Thyroid gland (tissue), 4 donors: ENCODE measurements at regions not wholly inside any gene's neighbourhood (a gene's known extent, or its start where the extent isn't known, plus 50 kb on each side); places are given as distances from the start of the nearest gene placed in this dataset.

ENCODE experiments used
- DNase-seq, 2 donors: peaks; one replicate each; pipeline ENCODE4 v3.0.0-alpha.2; 2019
- H3K27ac ChIP-seq, 3 donors: fragments of 200-600 bp; sonication (generic); 1 replicate in 2 of 3; 2 replicates in 1 of 3; pipeline ENCODE4 v1.5.1; 2016 to 2019; ENCODE audit warnings: mild to moderate bottlenecking in 1 of 3, moderate library complexity in 1 of 3
- H3K27me3 ChIP-seq: fragments of 200-600 bp; sonication (generic); one replicate; pipeline ENCODE4 v1.5.1; 2019
- H3K36me3 ChIP-seq, 2 donors: fragments of 200-600 bp; sonication (generic); one replicate each; pipeline ENCODE4 v1.5.1; 2016 to 2019
- H3K4me1 ChIP-seq, 2 donors: fragments of 200-600 bp; sonication (generic); one replicate each; pipeline ENCODE4 v1.5.1; 2017 to 2019
- H3K4me3 ChIP-seq, 3 donors: fragments of 200-600 bp; sonication (generic); replicated peaks in 1 of 3; 1 replicate in 2 of 3; 2 replicates in 1 of 3; pipeline ENCODE4 v1.5.1; 2016; ENCODE audit warnings: mild to moderate bottlenecking in 1 of 3
- H3K9me3 ChIP-seq: fragments of 200-600 bp; sonication (generic); one replicate; pipeline ENCODE4 v1.5.1; 2017
- POLR2A ChIP-seq, 2 donors: fragments of 450-650 bp; IDR thresholded peaks; one replicate each; pipeline ENCODE4 v1.6.1; 2017; ENCODE audit warnings: antibody characterized with exemption in 2 of 2, mild to moderate bottlenecking in 2 of 2, moderate library complexity in 1 of 2
- WGBS, 2 donors: methylation state at CpG; one replicate each; pipeline ENCODE4 v1.1.5; 2017; 5-methylcytosine and 5-hydroxymethylcytosine counted together
- intact Hi-C: fragments of 100-400 bp; cut with DNase I; formaldehyde crosslinking; loops from one replicate; pipeline ENCODE4 v1.15.1; 2023
- TF ChIP-seq, protein P1 (sequence below), 6 experiments: fragments of 200-600 bp in 3 of 6; fragments of 450-650 bp in 3 of 6; sonication (generic) in 3 of 6; IDR thresholded peaks; one replicate each; pipeline ENCODE4 v1.5.1; 2016 to 2019; ENCODE audit warnings: antibody characterized with exemption in 6 of 6, mild to moderate bottlenecking in 2 of 6, inconsistent platforms in 1 of 6, moderate library complexity in 1 of 6

DNA sequence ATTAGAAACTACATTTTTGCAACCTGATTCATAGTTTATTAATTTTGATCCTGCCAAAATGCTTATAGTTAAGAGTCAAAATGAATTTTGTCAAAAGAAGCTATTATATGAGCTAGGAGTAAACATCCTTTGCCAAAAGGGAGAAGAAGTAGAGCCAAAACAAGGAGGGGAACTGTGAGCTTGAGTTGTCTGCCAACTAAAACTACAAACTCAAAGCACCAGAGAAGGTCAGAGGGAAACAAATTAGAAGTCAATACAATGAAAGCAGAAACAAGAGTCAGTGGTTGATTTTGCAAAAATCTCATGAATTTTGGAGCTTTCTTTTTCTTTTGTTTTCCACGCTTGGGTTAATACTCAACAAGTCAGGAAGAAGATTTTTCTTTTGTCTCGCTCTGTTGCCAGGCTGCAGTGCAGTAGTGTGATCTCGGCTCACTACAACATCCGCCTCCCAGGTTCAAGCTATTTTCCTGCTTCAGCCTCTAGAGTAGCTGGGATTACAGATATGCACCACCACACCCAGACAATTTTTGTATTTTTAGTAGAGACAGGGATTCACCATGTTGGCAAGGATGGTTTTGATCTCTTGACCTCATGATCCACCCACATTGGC, 508.5 kb downstream of the RIT2 start:
- H3K9me3 ChIP-seq: no peaks in the 10 kb centered on the region
- no peak overlapping the region for H3K4me3 ChIP-seq
- no peak overlapping the region for H3K27ac ChIP-seq
- no peaks in the 10 kb centered on the region for H3K27me3 ChIP-seq
- DNase-seq: peak in 1 of 2 donors; percentile 11
- H3K36me3 ChIP-seq: no peaks in the 10 kb centered on the region
- H3K4me1 ChIP-seq: peaks cover 0 to 12% of the 10 kb centered on the region in 2 donors
- 53 to 61% methylated on average over 4 of the region's 4 CpGs for WGBS, 2 donors
- intact Hi-C loops: no loop called here
- TF ChIP-seq POLR2A (IDR thresholded peaks at IDR 0.05): no peak
- TF ChIP-seq, protein P1, sequence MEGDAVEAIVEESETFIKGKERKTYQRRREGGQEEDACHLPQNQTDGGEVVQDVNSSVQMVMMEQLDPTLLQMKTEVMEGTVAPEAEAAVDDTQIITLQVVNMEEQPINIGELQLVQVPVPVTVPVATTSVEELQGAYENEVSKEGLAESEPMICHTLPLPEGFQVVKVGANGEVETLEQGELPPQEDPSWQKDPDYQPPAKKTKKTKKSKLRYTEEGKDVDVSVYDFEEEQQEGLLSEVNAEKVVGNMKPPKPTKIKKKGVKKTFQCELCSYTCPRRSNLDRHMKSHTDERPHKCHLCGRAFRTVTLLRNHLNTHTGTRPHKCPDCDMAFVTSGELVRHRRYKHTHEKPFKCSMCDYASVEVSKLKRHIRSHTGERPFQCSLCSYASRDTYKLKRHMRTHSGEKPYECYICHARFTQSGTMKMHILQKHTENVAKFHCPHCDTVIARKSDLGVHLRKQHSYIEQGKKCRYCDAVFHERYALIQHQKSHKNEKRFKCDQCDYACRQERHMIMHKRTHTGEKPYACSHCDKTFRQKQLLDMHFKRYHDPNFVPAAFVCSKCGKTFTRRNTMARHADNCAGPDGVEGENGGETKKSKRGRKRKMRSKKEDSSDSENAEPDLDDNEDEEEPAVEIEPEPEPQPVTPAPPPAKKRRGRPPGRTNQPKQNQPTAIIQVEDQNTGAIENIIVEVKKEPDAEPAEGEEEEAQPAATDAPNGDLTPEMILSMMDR (IDR thresholded peaks at IDR 0.05): no peak

DNA sequence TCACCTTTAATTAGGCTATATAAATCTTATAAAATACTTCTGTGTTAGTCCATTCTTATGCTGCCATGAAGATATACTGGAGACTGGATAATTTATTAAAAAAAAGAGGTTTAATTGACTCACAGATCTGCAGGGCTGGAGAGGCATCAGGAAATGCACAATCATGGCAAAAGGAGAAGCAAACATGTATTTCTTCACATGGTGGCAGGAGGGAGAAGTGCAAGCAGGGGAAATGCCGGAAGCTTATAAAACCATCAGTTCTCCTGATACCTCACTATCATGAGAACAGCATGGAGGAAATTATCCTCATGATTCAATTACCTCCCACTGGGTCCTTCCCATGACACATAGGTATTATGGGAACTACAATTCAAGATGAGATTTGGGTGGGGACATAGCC, 504.4 kb downstream of the RIT2 start:
- intact Hi-C loops: no loop called here
- H3K27ac ChIP-seq: no peak overlapping the region
- no peaks in the 10 kb centered on the region for H3K9me3 ChIP-seq
- no peak for DNase-seq
- WGBS, 2 donors: 93 to 97% methylated on average over 1 of the region's 1 CpG
- H3K4me1 ChIP-seq: peaks cover 0 to 12% of the 10 kb centered on the region in 2 donors
- TF ChIP-seq, protein P1 (IDR thresholded peaks at IDR 0.05): no peak
- no peak for TF ChIP-seq POLR2A (IDR thresholded peaks at IDR 0.05)
- no peaks in the 10 kb centered on the region for H3K36me3 ChIP-seq
- H3K4me3 ChIP-seq: no peak overlapping the region
- H3K27me3 ChIP-seq: no peaks in the 10 kb centered on the region

DNA sequence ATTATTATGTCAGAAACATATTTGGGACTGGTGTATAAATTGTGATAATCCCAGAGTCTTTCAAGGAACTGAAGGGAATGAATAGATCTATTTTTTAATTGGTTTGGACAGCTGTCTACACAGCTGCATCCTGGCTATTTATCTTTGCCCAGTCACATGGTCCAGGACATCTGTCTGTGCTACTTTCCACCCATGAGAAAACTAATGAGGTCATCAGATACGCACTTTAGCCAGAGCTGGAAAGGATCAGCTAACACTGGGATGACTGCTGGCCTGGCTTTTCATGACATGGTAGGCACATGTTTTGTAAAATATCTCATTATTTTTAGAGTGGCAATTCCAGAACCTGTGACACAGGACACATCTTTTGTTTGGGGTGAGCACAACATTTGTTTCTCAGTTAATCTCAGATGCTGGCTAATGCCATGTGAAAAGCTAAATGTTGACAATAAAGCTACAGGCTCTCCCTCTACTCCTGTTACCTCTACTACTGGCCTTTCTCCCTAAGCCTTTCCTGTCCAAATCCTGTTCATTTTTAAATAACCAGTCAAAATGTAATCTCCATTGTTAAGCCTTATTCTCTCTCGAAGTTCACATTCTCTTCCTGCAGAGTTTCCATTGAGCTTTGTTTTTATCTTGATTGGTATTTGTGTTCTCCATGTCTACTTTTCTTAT, 500.7 kb downstream of the RIT2 start:
- intact Hi-C loops: no loop called here
- WGBS, 2 donors: 57 to 61% methylated on average over 2 of the region's 2 CpGs
- no peaks in the 10 kb centered on the region for H3K36me3 ChIP-seq
- no peak overlapping the region for H3K4me3 ChIP-seq
- no peaks in the 10 kb centered on the region for H3K9me3 ChIP-seq
- no peaks in the 10 kb centered on the region for H3K27me3 ChIP-seq
- no peak overlapping the region for H3K27ac ChIP-seq
- DNase-seq: no peak
- H3K4me1 ChIP-seq: no peaks in the 10 kb centered on the region
- TF ChIP-seq POLR2A (IDR thresholded peaks at IDR 0.05): no peak
- TF ChIP-seq, protein P1 (IDR thresholded peaks at IDR 0.05): no peak

DNA sequence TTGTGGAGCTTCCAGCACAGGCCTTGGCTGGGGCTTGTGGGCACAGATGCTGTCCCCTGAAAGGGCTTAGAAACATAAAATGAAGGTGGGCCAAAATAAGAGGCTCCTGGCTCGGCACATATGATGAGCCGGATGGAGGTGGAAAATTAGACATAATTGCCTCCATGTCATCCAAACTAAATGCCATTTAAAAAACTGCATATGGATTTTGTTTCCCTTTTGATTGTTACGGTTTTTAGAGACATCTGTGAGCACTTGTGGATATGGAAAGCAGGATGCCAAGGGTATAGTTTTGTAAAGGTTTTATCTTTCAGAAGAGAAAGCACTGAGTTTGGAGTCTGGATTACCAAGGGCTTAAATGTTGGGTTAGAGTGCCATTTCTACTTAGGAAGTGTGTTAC, 498.3 kb downstream of the RIT2 start:
- no peaks in the 10 kb centered on the region for H3K36me3 ChIP-seq
- no peaks in the 10 kb centered on the region for H3K9me3 ChIP-seq
- intact Hi-C loops: no loop called here
- H3K4me1 ChIP-seq: peaks cover 5 to 6% of the 10 kb centered on the region in 2 donors
- H3K27me3 ChIP-seq: no peaks in the 10 kb centered on the region
- no peak for TF ChIP-seq POLR2A (IDR thresholded peaks at IDR 0.05)
- TF ChIP-seq, protein P1 (IDR thresholded peaks at IDR 0.05): no peak
- WGBS, 2 donors: 87 to 95% methylated on average over 3 of the region's 3 CpGs
- no peak overlapping the region for H3K4me3 ChIP-seq
- H3K27ac ChIP-seq: no peak overlapping the region
- DNase-seq: no peak

DNA sequence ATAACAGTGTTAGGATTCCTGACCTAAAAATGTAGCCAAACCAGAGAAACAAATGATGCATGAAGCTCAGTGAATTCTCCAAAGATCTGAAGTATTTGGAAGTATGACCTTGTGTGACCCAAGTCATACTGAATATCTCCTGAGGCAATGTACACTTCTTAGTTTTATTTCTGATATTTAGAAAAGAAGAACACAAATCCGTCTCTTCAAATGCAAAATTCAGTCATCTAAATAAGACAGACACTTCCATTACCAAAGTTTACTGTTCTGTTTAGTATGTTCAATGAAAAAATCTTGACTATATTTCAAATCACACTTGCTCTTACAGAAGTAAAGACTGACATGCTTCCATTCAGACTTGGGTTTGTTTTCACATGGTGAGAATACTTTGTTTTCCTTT, 495.7 kb downstream of the RIT2 start:
- intact Hi-C loops: no loop called here
- no peak for DNase-seq
- WGBS, 2 donors: 73 to 79% methylated on average over 1 of the region's 1 CpG
- no peaks in the 10 kb centered on the region for H3K9me3 ChIP-seq
- H3K4me1 ChIP-seq: peaks cover 5 to 6% of the 10 kb centered on the region in 2 donors
- H3K36me3 ChIP-seq: no peaks in the 10 kb centered on the region
- no peaks in the 10 kb centered on the region for H3K27me3 ChIP-seq
- no peak for TF ChIP-seq POLR2A (IDR thresholded peaks at IDR 0.05)
- TF ChIP-seq, protein P1 (IDR thresholded peaks at IDR 0.05): no peak
- peak overlapping the region in 1 of 3 donors; percentile 22 for H3K27ac ChIP-seq
- no peak overlapping the region for H3K4me3 ChIP-seq
